GM18907 (cell line): ENCODE measurements at regions not wholly inside any gene's neighbourhood (a gene's known extent, or its start where the extent isn't known, plus 50 kb on each side); places are given as distances from the start of the nearest gene placed in this dataset.
"Not testable (repeated sequence)": the region's sequence is repeated elsewhere in the genome, so short reads cannot be mapped to it uniquely, and the experiment has no call there.

Source experiments
- ATAC-seq: cut with Tn5 transposase; IDR thresholded peaks from one replicate; pipeline ENCODE4 v1.9.1; 2021; ENCODE audit warnings: mild to moderate bottlenecking, moderate library complexity; ENCODE audit not compliant: unreplicated experiment

GRCh38 chr9:83191154-83191553 is 128.2 kb upstream of the RASEF start:
- ATAC-seq = no peak

GRCh38 chr9:83189026-83189425 is 126.1 kb upstream of the RASEF start:
- not testable (repeated sequence) for ATAC-seq

- ATAC-seq = no peak
These were observed 125.3 kb upstream of the RASEF start for GRCh38 chr9:83188277-83188676.

GRCh38 chr9:83186155-83186737 is 123.3 kb upstream of the RASEF start:
- no peak for ATAC-seq

- no peak for ATAC-seq
These were observed 122.7 kb upstream of the RASEF start for GRCh38 chr9:83185488-83186154.

GRCh38 chr9:83183621-83184020 is 120.7 kb upstream of the RASEF start:
- no peak for ATAC-seq

GRCh38 chr9:83182071-83182470 is 119.1 kb upstream of the RASEF start:
- no peak for ATAC-seq

GRCh38 chr9:83178717-83179116 is 115.8 kb upstream of the RASEF start:
- no peak for ATAC-seq

- ATAC-seq = no peak
These were observed 114.8 kb upstream of the RASEF start for GRCh38 chr9:83177747-83178146.

- no peak for ATAC-seq
These were observed 104.2 kb upstream of the RASEF start for GRCh38 chr9:83167126-83167525.

- ATAC-seq = no peak
These were observed 103.4 kb upstream of the RASEF start for GRCh38 chr9:83166372-83166771.

- ATAC-seq = no peak
These were observed 92.8 kb upstream of the RASEF start for GRCh38 chr9:83155733-83156132.

GRCh38 chr9:83154821-83155220 is 91.9 kb upstream of the RASEF start:
- peak; percentile 41 for ATAC-seq

GRCh38 chr9:83154087-83154736 is 91.3 kb upstream of the RASEF start:
- ATAC-seq = peak; percentile 98

GRCh38 chr9:83153030-83153429 is 90.1 kb upstream of the RASEF start:
- ATAC-seq = peak; percentile 43

GRCh38 chr9:83151627-83152137 is 88.7 kb upstream of the RASEF start:
- no peak for ATAC-seq

- no peak for ATAC-seq
These were observed 84.6 kb upstream of the RASEF start for GRCh38 chr9:83147315-83148149.

- ATAC-seq = no peak
These were observed 83.4 kb upstream of the RASEF start for GRCh38 chr9:83146325-83146724.

GRCh38 chr9:83144492-83144891 is 81.5 kb upstream of the RASEF start:
- no peak for ATAC-seq

GRCh38 chr9:83142389-83142788 is 79.4 kb upstream of the RASEF start:
- ATAC-seq = no peak

GRCh38 chr9:83141887-83142286 is 78.9 kb upstream of the RASEF start:
- ATAC-seq = no peak
